SK-N-SH (cell line): ENCODE measurements at regions not wholly inside any gene's neighbourhood (a gene's known extent, or its start where the extent isn't known, plus 50 kb on each side); places are given as distances from the start of the nearest gene placed in this dataset.

Experiments
- CTCF ChIP-seq: fragments of 200-600 bp; sonication (generic); IDR thresholded peaks from 2 replicates; pipeline ENCODE4 v1.6.1; 2017; ENCODE audit warnings: antibody characterized with exemption, mild to moderate bottlenecking, moderate library complexity
- FOSL2 ChIP-seq: IDR thresholded peaks from 2 replicates; pipeline ENCODE4 v1.4.0; 2012; ENCODE audit warnings: low read depth, mild to moderate bottlenecking, moderate library complexity, borderline replicate concordance
- MAX ChIP-seq: IDR thresholded peaks from 2 replicates; pipeline ENCODE4 v1.4.0; 2012; ENCODE audit warnings: low read depth
- RAD21 ChIP-seq: IDR thresholded peaks from 2 replicates; pipeline ENCODE4 v1.6.1; 2012; ENCODE audit warnings: mild to moderate bottlenecking, low read length
- REST ChIP-seq: IDR thresholded peaks from 2 replicates; pipeline ENCODE4 v1.6.1; 2012; ENCODE audit warnings: mild to moderate bottlenecking, low read depth, low read length, moderate library complexity
- TEAD4 ChIP-seq: IDR thresholded peaks from 2 replicates; pipeline ENCODE4 v1.4.0; 2012; ENCODE audit warnings: mild to moderate bottlenecking, borderline replicate concordance; ENCODE audit not compliant: insufficient read depth

- no peak for TF ChIP-seq CTCF
- TF ChIP-seq RAD21 = no peak
- TF ChIP-seq REST = no peak
- no peak for TF ChIP-seq MAX
- TF ChIP-seq FOSL2 = no peak
- TF ChIP-seq TEAD4 = no peak
These were observed 78.3 kb downstream of the SERPINA3 start for GRCh38 chr14:94690486-94690885.
